ENCODE measurements at regions not wholly inside any gene's neighbourhood (a gene's known extent, or its start where the extent isn't known, plus 50 kb on each side); places are given as distances from the start of the nearest gene placed in this dataset.
"Not testable (repeated sequence)": the region's sequence is repeated elsewhere in the genome, so short reads cannot be mapped to it uniquely, and the experiment has no call there.

GRCh38 chr3:102374863-102375634, 59.8 kb upstream of the ZPLD1 start:
- Histone ChIP-seq H3K4me1 (ENCODE audit: insufficient read depth, low read length) (no peaks in the 10 kb centered on the region), H3K27me3 (ENCODE audit: control insufficient read depth in 1 of 2, insufficient read depth in 2 of 2, low read length in 2 of 2) (no peaks in the 10 kb centered on the region), H3K9ac (ENCODE audit: low read length) (no peak overlapping the region), H3K4me3 (ENCODE audit: low read depth in 1 of 2, low read length in 2 of 2) (no peak overlapping the region), H3K36me3 (ENCODE audit: insufficient read depth, low read length) (no peaks in the 10 kb centered on the region), H3K9me3 (ENCODE audit: low read length) (no peaks in the 10 kb centered on the region), H3K27ac (ENCODE audit: low read depth, low read length) (no peak overlapping the region)

- Histone ChIP-seq H3K27ac (ENCODE audit: low read depth, low read length) (no peak overlapping the region), H3K27me3 (ENCODE audit: control insufficient read depth in 1 of 2, insufficient read depth in 2 of 2, low read length in 2 of 2) (no peaks in the 10 kb centered on the region), H3K9ac (ENCODE audit: low read length) (no peak overlapping the region), H3K4me1 (ENCODE audit: insufficient read depth, low read length) (no peaks in the 10 kb centered on the region), H3K36me3 (ENCODE audit: insufficient read depth, low read length) (no peaks in the 10 kb centered on the region), H3K9me3 (ENCODE audit: low read length) (no peaks in the 10 kb centered on the region), H3K4me3 (ENCODE audit: low read depth in 1 of 2, low read length in 2 of 2) (no peak overlapping the region)
Observed at GRCh38 chr3:102378216-102378615, 56.6 kb upstream of the ZPLD1 start.

GRCh38 chr3:102382201-102382600, 52.6 kb upstream of the ZPLD1 start:
- not testable (repeated sequence) for H3K27me3 ChIP-seq (ENCODE audit: control insufficient read depth in 1 of 2, insufficient read depth in 2 of 2, low read length in 2 of 2); H3K4me3 ChIP-seq (ENCODE audit: low read depth in 1 of 2, low read length in 2 of 2); H3K9ac ChIP-seq (ENCODE audit: low read length); H3K27ac ChIP-seq (ENCODE audit: low read depth, low read length); H3K9me3 ChIP-seq (ENCODE audit: low read length); H3K36me3 ChIP-seq (ENCODE audit: insufficient read depth, low read length); H3K4me1 ChIP-seq (ENCODE audit: insufficient read depth, low read length)
